HCT116 (cell line): ENCODE measurements at regions not wholly inside any gene's neighbourhood (a gene's known extent, or its start where the extent isn't known, plus 50 kb on each side); places are given as distances from the start of the nearest gene placed in this dataset.
"Not testable (repeated sequence)": the region's sequence is repeated elsewhere in the genome, so short reads cannot be mapped to it uniquely, and the experiment has no call there.

Experiments
- ATAC-seq: fragments of 200-7000 bp; cut with Tn5 transposase; 2 replicates; pipeline ENCODE4 v1.9.1; 2020; ENCODE audit warnings: mild to moderate bottlenecking, moderate library complexity
- BruUV-seq: library from RNA; stranded (reverse); fragments of 400-500 nt; replicated peaks from 2 replicates; lab custom pipeline; 2021; lab: Mats Ljungman, UMichigan
- CTCF ChIA-PET: fragments of 300-600 bp; sonication (Branson Sonifier 250); formaldehyde crosslinking; loops from one replicate; lab custom pipeline; 2021; ENCODE audit warnings: antibody characterized with exemption; lab: Charles Lee
- POLR2A ChIA-PET: fragments of 300-600, 350-600 bp; sonication (Branson Sonifier 250); formaldehyde crosslinking; loops from one replicate; lab custom pipeline; 2021; ENCODE audit warnings: antibody characterized with exemption; lab: Charles Lee
- RAD21 ChIA-PET, 2 experiments: fragments of 300-600 bp; sonication (Branson Sonifier 250); formaldehyde crosslinking; loops; one replicate each; lab custom pipeline; 2023; ENCODE audit warnings: low total read pairs in 2 of 2; ENCODE audit not compliant: uncharacterized antibody in 2 of 2, unreplicated experiment in 2 of 2, low non-redundant PET in 1 of 2; lab: Charles Lee
- DNase-seq: peaks from one replicate; pipeline ENCODE4 v3.0.0-alpha.2; 2010; ENCODE audit warnings: low read depth, low spot score
- H2AFZ ChIP-seq: fragments of 200-600 bp; shearing (Covaris generic), sonication (generic); 2 replicates; pipeline ENCODE4 v1.6.1; 2017; ENCODE audit warnings: low read depth, mixed run types, mixed read lengths, antibody characterized with exemption, low read length; ENCODE audit not compliant: poor library complexity, severe bottlenecking
- H3K27ac ChIP-seq: 2 replicates; pipeline ENCODE4 v1.5.1; 2012; ENCODE audit warnings: low read depth, low read length
- H3K27me3 ChIP-seq: fragments of 200-600 bp; sonication (generic); 2 replicates; pipeline ENCODE4 v1.6.1; 2016; ENCODE audit warnings: mixed run types, low read length, mixed read lengths; ENCODE audit not compliant: insufficient read depth
- H3K36me3 ChIP-seq, 2 experiments: fragments of 200-500 bp in 1 of 2; fragments of 200-600 bp in 1 of 2; sonication (Bioruptor generic) in 1 of 2; sonication (generic) in 1 of 2; 2 replicates each; pipeline versions ENCODE4 v1.5.1 to v1.6.1; 2014 to 2016; ENCODE audit warnings: low read length in 2 of 2, inconsistent platforms in 1 of 2, mixed read lengths in 1 of 2, mixed run types in 1 of 2; ENCODE audit not compliant: insufficient read depth in 2 of 2, control insufficient read depth in 1 of 2
- H3K4me1 ChIP-seq, 2 experiments: fragments of 200-600 bp in 1 of 2; sonication (generic) in 1 of 2; 2 replicates each; pipeline versions ENCODE4 v1.5.1 to v1.6.1; 2012 to 2017; ENCODE audit warnings: low read length in 2 of 2, inconsistent platforms in 1 of 2, mild to moderate bottlenecking in 1 of 2, mixed read lengths in 1 of 2, mixed run types in 1 of 2, moderate library complexity in 1 of 2; ENCODE audit not compliant: insufficient read depth in 2 of 2, control insufficient read depth in 1 of 2
- H3K4me2 ChIP-seq: fragments of 200-600 bp; sonication (generic); 2 replicates; pipeline ENCODE4 v1.6.1; 2017; ENCODE audit warnings: mixed run types, low read length, mixed read lengths
- H3K4me3 ChIP-seq, 2 experiments: fragments of 200-600 bp in 1 of 2; sonication (generic) in 1 of 2; replicated peaks in 1 of 2; 2 replicates each; pipeline ENCODE4 v1.5.1; 2011 to 2016; ENCODE audit warnings: low read length in 2 of 2, control low read depth in 1 of 2, low read depth in 1 of 2, mild to moderate bottlenecking in 1 of 2, mixed read lengths in 1 of 2, mixed run types in 1 of 2
- H3K79me2 ChIP-seq: fragments of 200-600 bp; sonication (generic); 2 replicates; pipeline ENCODE4 v1.6.1; 2017; ENCODE audit warnings: mild to moderate bottlenecking, mixed run types, low read length, moderate library complexity, mixed read lengths; ENCODE audit not compliant: insufficient read depth
- H3K9ac ChIP-seq: fragments of 200-600 bp; sonication (generic); 2 replicates; pipeline ENCODE4 v1.6.1; 2016; ENCODE audit warnings: low read length, mixed read lengths
- H3K9me2 ChIP-seq: fragments of 200-600 bp; sonication (generic), shearing (Covaris generic); 2 replicates; pipeline ENCODE4 v1.6.1; 2017; ENCODE audit warnings: mixed run types, mild to moderate bottlenecking, moderate library complexity; ENCODE audit not compliant: insufficient read depth
- H3K9me3 ChIP-seq, 2 experiments: fragments of 200-500 bp in 1 of 2; fragments of 200-600 bp in 1 of 2; sonication (Bioruptor generic) in 1 of 2; sonication (generic) in 1 of 2; 2 replicates each; pipeline ENCODE4 v1.6.1; 2014 to 2017; ENCODE audit warnings: low read length in 2 of 2, mixed read lengths in 2 of 2, inconsistent platforms in 1 of 2, low read depth in 1 of 2, mild to moderate bottlenecking in 1 of 2, mixed run types in 1 of 2, moderate library complexity in 1 of 2; ENCODE audit not compliant: control insufficient read depth in 1 of 2, insufficient read depth in 1 of 2
- H4K20me1 ChIP-seq: fragments of 200-600 bp; sonication (generic), shearing (Covaris generic); 2 replicates; pipeline ENCODE4 v1.6.1; 2017; ENCODE audit warnings: mixed run types, mild to moderate bottlenecking, moderate library complexity; ENCODE audit not compliant: insufficient read depth
- CBX3 ChIP-seq: IDR thresholded peaks from 2 replicates; pipeline ENCODE4 v1.6.1; 2012; ENCODE audit warnings: low read depth
- POLR2A ChIP-seq: IDR thresholded peaks from 2 replicates; pipeline ENCODE4 v1.7.0; 2011; ENCODE audit warnings: borderline replicate concordance; ENCODE audit not compliant: insufficient read depth, insufficient read length; ENCODE audit errors: extremely low read depth
- TCF7L2 ChIP-seq: IDR thresholded peaks from 2 replicates; pipeline ENCODE4 v1.7.0; 2011; ENCODE audit warnings: borderline replicate concordance, inconsistent platforms; ENCODE audit not compliant: insufficient read depth, insufficient read length; ENCODE audit errors: extremely low read depth
- ZFX ChIP-seq: fragments of 450-650 bp; IDR thresholded peaks from 2 replicates; pipeline ENCODE4 v1.6.1; 2017
- intact Hi-C: fragments of 100-400 bp; cut with micrococcal nuclease; formaldehyde crosslinking; loops from 2 replicates; pipeline ENCODE4 v1.10.0; 2022
- TF ChIP-seq, protein P1 (sequence below): IDR thresholded peaks from 2 replicates; pipeline ENCODE4 v1.6.1; 2012
- TF ChIP-seq, protein P2 (sequence below): IDR thresholded peaks from 2 replicates; pipeline ENCODE4 v1.6.1; 2012; ENCODE audit warnings: low read depth

DNA sequence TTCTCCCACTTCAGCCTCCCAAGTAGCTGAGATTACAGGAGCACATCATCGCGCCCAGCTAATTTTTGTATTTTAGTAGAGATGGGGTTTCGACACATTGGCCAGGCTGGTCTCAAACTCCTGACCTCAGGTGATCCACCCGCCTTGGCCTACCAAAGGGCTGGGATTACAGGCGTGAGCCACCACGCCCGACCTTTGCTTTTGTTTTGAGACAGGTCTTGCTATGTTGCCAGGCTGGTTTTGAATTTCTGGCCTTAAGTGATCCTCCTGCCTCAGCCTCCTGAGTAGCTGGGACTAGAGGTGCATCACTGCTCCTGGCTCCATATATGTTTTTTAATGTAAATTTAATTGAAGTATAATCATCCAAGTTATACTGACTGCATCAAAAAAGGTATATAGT, 80.2 kb upstream of the NEK6 start:
- CTCF ChIA-PET, BruUV-seq, H3K27ac ChIP-seq, H3K9me2 ChIP-seq, H3K79me2 ChIP-seq, H3K4me1 ChIP-seq, H3K4me2 ChIP-seq, DNase-seq, H2AFZ ChIP-seq, H3K36me3 ChIP-seq, POLR2A ChIA-PET, H3K4me3 ChIP-seq, H3K27me3 ChIP-seq, H3K9ac ChIP-seq, H4K20me1 ChIP-seq, RAD21 ChIA-PET, H3K9me3 ChIP-seq, intact Hi-C loops, ATAC-seq: not testable (repeated sequence)

DNA sequence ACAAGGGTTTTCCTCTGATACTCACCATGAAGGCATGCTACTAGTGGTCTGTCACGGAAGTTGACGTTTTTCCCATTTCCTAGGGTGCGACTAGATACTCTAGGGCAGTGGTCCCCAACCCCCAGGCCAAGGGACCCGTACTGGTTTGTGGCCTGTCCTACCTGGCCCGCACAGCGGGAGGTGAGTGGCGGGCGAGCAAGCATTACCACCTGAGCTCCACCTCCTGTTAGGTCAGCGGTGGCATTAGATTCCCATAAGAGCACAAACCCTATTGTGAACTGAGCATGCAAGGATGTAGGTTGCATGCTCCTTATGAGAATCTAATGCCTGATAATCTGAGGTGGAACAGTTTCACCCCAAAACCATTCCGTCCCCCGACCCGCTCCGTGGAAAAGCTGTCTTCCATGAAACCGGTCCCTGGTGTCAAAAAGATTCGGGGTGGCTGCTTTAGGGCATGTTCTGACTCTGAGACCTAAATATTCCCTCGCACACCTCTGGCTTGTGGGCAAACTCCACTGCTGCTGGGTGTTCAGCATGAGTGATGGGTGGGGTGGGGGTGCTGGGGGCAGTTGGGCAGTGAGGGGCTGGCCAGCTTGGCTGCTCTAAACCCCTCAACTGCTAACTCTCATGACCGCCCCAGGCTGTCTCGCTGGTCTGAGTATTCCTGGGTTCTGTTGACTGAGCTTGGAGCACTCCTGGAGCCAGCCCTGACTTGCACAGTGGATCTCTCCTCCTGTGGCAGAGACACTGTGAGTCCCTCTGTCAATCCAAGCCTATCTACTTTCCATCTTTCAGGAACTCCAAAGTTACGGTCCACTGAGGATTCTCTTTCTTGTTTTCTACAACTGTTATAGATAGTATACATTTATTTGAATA, 78.3 kb upstream of the NEK6 start:
- no peaks in the 10 kb centered on the region for H3K36me3 ChIP-seq
- no peaks in the 10 kb centered on the region for H3K79me2 ChIP-seq
- TF ChIP-seq, protein P1, sequence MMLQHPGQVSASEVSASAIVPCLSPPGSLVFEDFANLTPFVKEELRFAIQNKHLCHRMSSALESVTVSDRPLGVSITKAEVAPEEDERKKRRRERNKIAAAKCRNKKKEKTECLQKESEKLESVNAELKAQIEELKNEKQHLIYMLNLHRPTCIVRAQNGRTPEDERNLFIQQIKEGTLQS, result no peak
- TF ChIP-seq POLR2A, result no peak
- no peak for TF ChIP-seq ZFX
- TF ChIP-seq, protein P2, sequence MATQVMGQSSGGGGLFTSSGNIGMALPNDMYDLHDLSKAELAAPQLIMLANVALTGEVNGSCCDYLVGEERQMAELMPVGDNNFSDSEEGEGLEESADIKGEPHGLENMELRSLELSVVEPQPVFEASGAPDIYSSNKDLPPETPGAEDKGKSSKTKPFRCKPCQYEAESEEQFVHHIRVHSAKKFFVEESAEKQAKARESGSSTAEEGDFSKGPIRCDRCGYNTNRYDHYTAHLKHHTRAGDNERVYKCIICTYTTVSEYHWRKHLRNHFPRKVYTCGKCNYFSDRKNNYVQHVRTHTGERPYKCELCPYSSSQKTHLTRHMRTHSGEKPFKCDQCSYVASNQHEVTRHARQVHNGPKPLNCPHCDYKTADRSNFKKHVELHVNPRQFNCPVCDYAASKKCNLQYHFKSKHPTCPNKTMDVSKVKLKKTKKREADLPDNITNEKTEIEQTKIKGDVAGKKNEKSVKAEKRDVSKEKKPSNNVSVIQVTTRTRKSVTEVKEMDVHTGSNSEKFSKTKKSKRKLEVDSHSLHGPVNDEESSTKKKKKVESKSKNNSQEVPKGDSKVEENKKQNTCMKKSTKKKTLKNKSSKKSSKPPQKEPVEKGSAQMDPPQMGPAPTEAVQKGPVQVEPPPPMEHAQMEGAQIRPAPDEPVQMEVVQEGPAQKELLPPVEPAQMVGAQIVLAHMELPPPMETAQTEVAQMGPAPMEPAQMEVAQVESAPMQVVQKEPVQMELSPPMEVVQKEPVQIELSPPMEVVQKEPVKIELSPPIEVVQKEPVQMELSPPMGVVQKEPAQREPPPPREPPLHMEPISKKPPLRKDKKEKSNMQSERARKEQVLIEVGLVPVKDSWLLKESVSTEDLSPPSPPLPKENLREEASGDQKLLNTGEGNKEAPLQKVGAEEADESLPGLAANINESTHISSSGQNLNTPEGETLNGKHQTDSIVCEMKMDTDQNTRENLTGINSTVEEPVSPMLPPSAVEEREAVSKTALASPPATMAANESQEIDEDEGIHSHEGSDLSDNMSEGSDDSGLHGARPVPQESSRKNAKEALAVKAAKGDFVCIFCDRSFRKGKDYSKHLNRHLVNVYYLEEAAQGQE, result no peak
- TF ChIP-seq TCF7L2, result no peak
- no peak for TF ChIP-seq CBX3
- no TSS peak for BruUV-seq
- no peaks in the 10 kb centered on the region for H3K9me2 ChIP-seq
- RAD21 ChIA-PET, result no interaction called here
- H3K9me3 ChIP-seq, result no peaks in the 10 kb centered on the region; a peak in 1 of 4 replicates
- no peak for DNase-seq
- no peak overlapping the region for H3K9ac ChIP-seq
- intact Hi-C loops, result no loop called here
- no peak for ATAC-seq
- H3K4me2 ChIP-seq, result no peak overlapping the region
- H3K27ac ChIP-seq, result no peak overlapping the region
- CTCF ChIA-PET, result no interaction called here
- H3K27me3 ChIP-seq, result peaks cover 8% of the 10 kb centered on the region; the same call in 1 of the 2 replicates
- no peak overlapping the region for H3K4me3 ChIP-seq
- POLR2A ChIA-PET, result no interaction called here
- no peaks in the 10 kb centered on the region for H3K4me1 ChIP-seq
- no peaks in the 10 kb centered on the region for H4K20me1 ChIP-seq
- H2AFZ ChIP-seq, result no peak overlapping the region
